DOHH2 (cell line): ENCODE measurements at regions not wholly inside any gene's neighbourhood (a gene's known extent, or its start where the extent isn't known, plus 50 kb on each side); places are given as distances from the start of the nearest gene placed in this dataset.

ENCODE experiments used
- H3F3A ChIP-seq: fragments of 200-600 bp; sonication (generic), shearing (Covaris generic); 2 replicates; pipeline ENCODE4 v1.6.0; 2016; ENCODE audit warnings: antibody characterized with exemption, mild to moderate bottlenecking; ENCODE audit not compliant: control insufficient read depth, insufficient read depth
- H3K27ac ChIP-seq: fragments of 200-600 bp; sonication (generic); 2 replicates; pipeline ENCODE4 v1.5.1; 2014; ENCODE audit warnings: low read depth, mild to moderate bottlenecking, low read length, moderate library complexity
- H3K27me3 ChIP-seq: fragments of 200-600 bp; sonication (generic); 2 replicates; pipeline ENCODE4 v1.6.1; 2014; ENCODE audit warnings: mild to moderate bottlenecking, low read length, mixed read lengths; ENCODE audit not compliant: control insufficient read depth
- H3K36me3 ChIP-seq: fragments of 200-600 bp; sonication (generic); 2 replicates; pipeline ENCODE4 v1.6.1; 2014; ENCODE audit warnings: mild to moderate bottlenecking, low read length, moderate library complexity, mixed read lengths; ENCODE audit not compliant: control insufficient read depth
- H3K4me1 ChIP-seq: fragments of 200-600 bp; sonication (generic); 2 replicates; pipeline ENCODE4 v1.6.1; 2014; ENCODE audit warnings: mild to moderate bottlenecking, low read length, mixed read lengths; ENCODE audit not compliant: control insufficient read depth
- H3K4me2 ChIP-seq: fragments of 200-600 bp; sonication (generic); 2 replicates; pipeline ENCODE4 v1.6.0; 2014; ENCODE audit warnings: mild to moderate bottlenecking, low read length, moderate library complexity
- H3K4me3 ChIP-seq: fragments of 200-600 bp; sonication (generic); 2 replicates; pipeline ENCODE4 v1.5.1; 2014; ENCODE audit warnings: mild to moderate bottlenecking, low read length, mixed read lengths
- H3K79me2 ChIP-seq: fragments of 200-600 bp; sonication (generic); 2 replicates; pipeline ENCODE4 v1.6.1; 2014; ENCODE audit warnings: mild to moderate bottlenecking, low read length, mixed read lengths; ENCODE audit not compliant: control insufficient read depth
- H3K9me2 ChIP-seq: fragments of 200-600 bp; sonication (generic); replicated peaks from 2 replicates; pipeline ENCODE4 v1.6.1; 2014; ENCODE audit warnings: mild to moderate bottlenecking, low read length, mixed read lengths; ENCODE audit not compliant: control insufficient read depth
- H3K9me3 ChIP-seq: fragments of 200-600 bp; sonication (generic); 2 replicates; pipeline ENCODE4 v1.6.1; 2014; ENCODE audit warnings: antibody characterized with exemption, low read length, mixed read lengths; ENCODE audit not compliant: control insufficient read depth, insufficient read depth
- H4K20me1 ChIP-seq: fragments of 200-600 bp; sonication (generic); 2 replicates; pipeline ENCODE4 v1.6.0; 2014; ENCODE audit warnings: low read depth, mild to moderate bottlenecking, antibody characterized with exemption, low read length, moderate library complexity; ENCODE audit not compliant: control insufficient read depth, insufficient read depth
- EZH2phosphoT487 ChIP-seq: fragments of 200-600 bp; sonication (generic); IDR thresholded peaks from 2 replicates; pipeline ENCODE4 v1.6.1; 2017; ENCODE audit warnings: borderline replicate concordance, mild to moderate bottlenecking, antibody characterized with exemption, low read length, moderate library complexity, mixed read lengths
- TF ChIP-seq, protein P1 (sequence below): fragments of 200-600 bp; sonication (generic); IDR thresholded peaks from one replicate; pipeline ENCODE4 v1.5.1; 2014; ENCODE audit warnings: antibody characterized with exemption, mild to moderate bottlenecking, low read depth, low read length; ENCODE audit not compliant: poor library complexity, severe bottlenecking

DNA sequence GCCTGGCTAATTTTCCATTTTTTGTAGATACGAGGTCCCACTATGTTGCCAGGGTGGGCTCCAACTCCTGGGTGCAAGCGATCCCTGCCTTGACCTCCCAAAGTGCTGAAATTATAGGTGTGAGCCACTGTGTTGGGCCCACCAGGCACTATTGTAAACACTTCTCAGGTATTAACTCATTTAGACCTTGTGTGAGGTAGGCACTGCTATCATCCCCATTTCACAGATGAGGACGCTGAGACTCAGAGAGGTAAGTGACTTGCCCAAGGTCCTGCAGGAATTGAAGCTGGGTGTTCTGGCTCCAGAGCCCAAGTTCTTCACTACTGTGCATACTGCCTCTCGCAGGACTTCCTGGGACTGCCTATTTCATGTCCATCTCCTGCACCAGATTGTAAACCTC is 67.1 kb upstream of the SYPL1 start:
- H3K27ac ChIP-seq: no peak overlapping the region
- no peaks in the 10 kb centered on the region for H3F3A ChIP-seq
- H3K4me2 ChIP-seq: no peak overlapping the region

DNA sequence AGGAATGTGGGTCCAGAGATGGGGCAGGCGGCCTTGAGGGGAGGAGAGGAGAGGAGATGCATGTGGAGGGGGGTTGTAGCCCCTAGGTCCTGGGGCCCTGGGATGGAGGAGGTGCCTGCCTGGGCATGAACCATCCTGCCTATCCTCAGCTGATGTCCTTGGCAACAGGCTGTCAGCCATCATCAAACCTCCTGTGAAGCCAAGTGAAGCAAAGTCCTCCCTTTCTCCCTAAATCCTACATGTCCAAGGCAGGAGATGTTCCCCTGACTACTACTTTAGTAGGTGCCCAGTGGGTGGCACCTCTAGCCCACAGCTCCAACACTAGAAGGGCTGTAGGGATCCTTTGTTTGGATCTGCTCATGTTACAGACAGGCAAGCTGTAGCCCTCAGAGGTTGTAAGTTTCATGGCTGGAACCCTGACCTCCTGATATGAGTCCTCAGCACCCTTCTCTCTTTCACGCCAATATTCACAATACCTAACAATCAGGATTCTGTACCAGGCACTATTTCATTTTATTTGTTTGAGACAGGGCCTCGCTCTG is 66.6 kb upstream of the SYPL1 start:
- H3K4me1 ChIP-seq: peaks cover 10% of the 10 kb centered on the region
- no peaks in the 10 kb centered on the region for H4K20me1 ChIP-seq
- no peaks in the 10 kb centered on the region for H3F3A ChIP-seq
- TF ChIP-seq, protein P1, sequence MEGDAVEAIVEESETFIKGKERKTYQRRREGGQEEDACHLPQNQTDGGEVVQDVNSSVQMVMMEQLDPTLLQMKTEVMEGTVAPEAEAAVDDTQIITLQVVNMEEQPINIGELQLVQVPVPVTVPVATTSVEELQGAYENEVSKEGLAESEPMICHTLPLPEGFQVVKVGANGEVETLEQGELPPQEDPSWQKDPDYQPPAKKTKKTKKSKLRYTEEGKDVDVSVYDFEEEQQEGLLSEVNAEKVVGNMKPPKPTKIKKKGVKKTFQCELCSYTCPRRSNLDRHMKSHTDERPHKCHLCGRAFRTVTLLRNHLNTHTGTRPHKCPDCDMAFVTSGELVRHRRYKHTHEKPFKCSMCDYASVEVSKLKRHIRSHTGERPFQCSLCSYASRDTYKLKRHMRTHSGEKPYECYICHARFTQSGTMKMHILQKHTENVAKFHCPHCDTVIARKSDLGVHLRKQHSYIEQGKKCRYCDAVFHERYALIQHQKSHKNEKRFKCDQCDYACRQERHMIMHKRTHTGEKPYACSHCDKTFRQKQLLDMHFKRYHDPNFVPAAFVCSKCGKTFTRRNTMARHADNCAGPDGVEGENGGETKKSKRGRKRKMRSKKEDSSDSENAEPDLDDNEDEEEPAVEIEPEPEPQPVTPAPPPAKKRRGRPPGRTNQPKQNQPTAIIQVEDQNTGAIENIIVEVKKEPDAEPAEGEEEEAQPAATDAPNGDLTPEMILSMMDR: peak; percentile 19
- no peak for TF ChIP-seq EZH2phosphoT487
- no peak overlapping the region for H3K4me3 ChIP-seq
- H3K27ac ChIP-seq: no peak overlapping the region
- no peaks in the 10 kb centered on the region for H3K9me2 ChIP-seq
- H3K9me3 ChIP-seq: no peaks in the 10 kb centered on the region
- no peaks in the 10 kb centered on the region for H3K79me2 ChIP-seq
- no peaks in the 10 kb centered on the region for H3K36me3 ChIP-seq
- no peak overlapping the region for H3K4me2 ChIP-seq
- H3K27me3 ChIP-seq: peaks cover 10% of the 10 kb centered on the region

More for the DNA sequence above, 67.1 kb upstream of the SYPL1 start:
- Histone ChIP-seq H3K36me3 (no peaks in the 10 kb centered on the region), H3K4me1 (peaks cover 10% of the 10 kb centered on the region), H3K79me2 (no peaks in the 10 kb centered on the region), H3K27me3 (peaks cover 10% of the 10 kb centered on the region), H4K20me1 (no peaks in the 10 kb centered on the region), H3K9me3 (no peaks in the 10 kb centered on the region), H3K4me3 (no peak overlapping the region), H3K9me2 (no peaks in the 10 kb centered on the region)
- TF ChIP-seq EZH2phosphoT487: no peak
- TF ChIP-seq, protein P1: no peak

DNA sequence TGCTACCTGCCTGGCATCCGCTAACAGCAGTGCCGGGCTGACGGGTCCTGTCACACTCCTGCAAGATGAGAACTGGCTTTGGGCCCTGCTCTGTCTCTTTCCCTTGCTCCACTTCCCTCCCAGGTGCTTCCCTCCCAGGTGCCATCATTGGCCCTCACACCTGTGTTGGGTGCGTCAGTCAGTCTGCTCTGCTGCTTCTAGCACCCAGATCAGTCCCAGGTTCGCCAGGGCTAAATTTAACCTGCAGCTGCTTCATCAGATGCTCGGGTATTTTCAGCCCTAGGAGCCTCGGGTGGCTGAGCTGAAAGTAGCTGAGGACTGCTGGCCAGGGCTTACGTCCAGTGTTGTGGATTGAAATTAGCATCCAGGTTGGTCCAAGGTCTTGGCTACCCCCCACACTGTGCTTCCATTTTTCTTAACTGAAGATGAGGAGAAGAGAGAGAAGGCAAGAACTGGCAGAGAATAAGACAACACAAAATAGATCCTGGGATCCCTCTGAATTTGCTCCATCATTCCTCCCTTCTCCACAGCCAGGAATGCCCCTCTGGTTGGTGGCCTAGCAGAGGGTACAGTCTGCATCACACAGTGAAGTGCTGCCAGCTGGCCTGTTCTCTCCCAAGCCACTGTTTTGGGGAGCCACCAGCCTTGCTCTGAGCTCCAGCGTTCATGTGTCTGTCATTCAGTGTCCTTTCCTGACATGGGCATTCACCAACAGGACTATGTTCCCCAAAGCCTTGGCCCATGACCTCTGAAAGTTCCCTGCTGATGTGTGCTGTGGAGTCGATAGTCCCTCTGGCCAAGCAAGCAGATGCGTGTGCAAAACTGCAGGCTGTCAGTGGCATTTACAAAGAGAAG is 65.9 kb upstream of the SYPL1 start:
- Histone ChIP-seq H3K4me3 (no peak overlapping the region), H3K36me3 (no peaks in the 10 kb centered on the region), H3K4me2 (no peak overlapping the region), H4K20me1 (no peaks in the 10 kb centered on the region), H3K9me2 (no peaks in the 10 kb centered on the region), H3K27me3 (peaks cover 10% of the 10 kb centered on the region), H3K9me3 (no peaks in the 10 kb centered on the region), H3K27ac (no peak overlapping the region), H3K4me1 (peaks cover 10% of the 10 kb centered on the region), H3K79me2 (no peaks in the 10 kb centered on the region), H3F3A (no peaks in the 10 kb centered on the region)
- no peak for TF ChIP-seq EZH2phosphoT487
- TF ChIP-seq, protein P1: no peak
